Breast epithelium (tissue), 3 donors: ENCODE measurements at regions not wholly inside any gene's neighbourhood (a gene's known extent, or its start where the extent isn't known, plus 50 kb on each side); places are given as distances from the start of the nearest gene placed in this dataset.

ENCODE experiments used
- CTCF ChIP-seq, 3 donors: fragments of 450-650 bp; IDR thresholded peaks; one replicate each; pipeline ENCODE4 v1.5.1; 2016 to 2017; ENCODE audit warnings: antibody characterized with exemption in 3 of 3, mild to moderate bottlenecking in 3 of 3, moderate library complexity in 3 of 3
- POLR2AphosphoS5 ChIP-seq, 3 donors: sonication (generic); formaldehyde crosslinking; IDR thresholded peaks; one replicate each; pipeline ENCODE4 v1.6.1; 2017; ENCODE audit warnings: antibody characterized with exemption in 3 of 3

- TF ChIP-seq CTCF (IDR thresholded peaks at IDR 0.05), result no peak
- TF ChIP-seq POLR2AphosphoS5 (IDR thresholded peaks at IDR 0.05), result no peak
Observed at GRCh38 chr10:44182909-44183308, 202.0 kb downstream of the CXCL12 start.
